ENCODE measurements at regions not wholly inside any gene's neighbourhood (a gene's known extent, or its start where the extent isn't known, plus 50 kb on each side); places are given as distances from the start of the nearest gene placed in this dataset.

DNA sequence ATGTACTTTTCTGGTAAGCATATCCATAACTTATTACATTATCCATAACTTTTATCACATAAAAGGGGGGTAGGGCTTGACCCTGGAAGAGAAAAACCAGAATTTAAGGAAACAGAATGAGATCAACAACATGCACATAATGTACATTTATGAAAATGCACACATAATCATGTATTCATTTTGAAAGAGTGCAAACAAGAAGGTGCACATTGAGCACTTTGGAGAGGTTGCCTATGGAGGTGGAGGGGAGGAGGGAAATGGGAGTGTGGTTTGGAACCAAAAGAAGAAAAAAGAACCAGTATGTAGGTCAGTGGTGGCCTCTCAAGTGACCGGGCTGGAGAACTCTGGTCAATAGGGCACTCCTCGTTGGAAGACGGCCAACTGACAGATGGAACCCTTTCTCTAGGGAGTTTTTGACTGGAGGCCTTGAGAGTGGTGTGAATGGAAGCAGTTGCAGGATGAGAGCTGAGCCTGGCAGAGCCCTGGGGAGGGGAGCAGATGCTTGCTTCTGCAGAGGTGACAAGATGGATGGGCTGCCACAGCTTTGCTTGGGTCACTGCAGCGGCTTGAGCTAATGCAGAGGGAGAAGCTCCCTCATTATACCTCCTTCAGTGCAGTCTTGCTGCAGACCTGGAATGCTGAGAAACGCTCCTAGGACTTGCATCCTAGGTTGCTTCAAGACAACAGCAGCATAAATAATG is 192.7 kb downstream of the SEC23IP start:
- TF ChIP-seq, protein P1, sequence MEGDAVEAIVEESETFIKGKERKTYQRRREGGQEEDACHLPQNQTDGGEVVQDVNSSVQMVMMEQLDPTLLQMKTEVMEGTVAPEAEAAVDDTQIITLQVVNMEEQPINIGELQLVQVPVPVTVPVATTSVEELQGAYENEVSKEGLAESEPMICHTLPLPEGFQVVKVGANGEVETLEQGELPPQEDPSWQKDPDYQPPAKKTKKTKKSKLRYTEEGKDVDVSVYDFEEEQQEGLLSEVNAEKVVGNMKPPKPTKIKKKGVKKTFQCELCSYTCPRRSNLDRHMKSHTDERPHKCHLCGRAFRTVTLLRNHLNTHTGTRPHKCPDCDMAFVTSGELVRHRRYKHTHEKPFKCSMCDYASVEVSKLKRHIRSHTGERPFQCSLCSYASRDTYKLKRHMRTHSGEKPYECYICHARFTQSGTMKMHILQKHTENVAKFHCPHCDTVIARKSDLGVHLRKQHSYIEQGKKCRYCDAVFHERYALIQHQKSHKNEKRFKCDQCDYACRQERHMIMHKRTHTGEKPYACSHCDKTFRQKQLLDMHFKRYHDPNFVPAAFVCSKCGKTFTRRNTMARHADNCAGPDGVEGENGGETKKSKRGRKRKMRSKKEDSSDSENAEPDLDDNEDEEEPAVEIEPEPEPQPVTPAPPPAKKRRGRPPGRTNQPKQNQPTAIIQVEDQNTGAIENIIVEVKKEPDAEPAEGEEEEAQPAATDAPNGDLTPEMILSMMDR (IDR thresholded peaks at IDR 0.05) = no peak
- TF ChIP-seq, protein P2, sequence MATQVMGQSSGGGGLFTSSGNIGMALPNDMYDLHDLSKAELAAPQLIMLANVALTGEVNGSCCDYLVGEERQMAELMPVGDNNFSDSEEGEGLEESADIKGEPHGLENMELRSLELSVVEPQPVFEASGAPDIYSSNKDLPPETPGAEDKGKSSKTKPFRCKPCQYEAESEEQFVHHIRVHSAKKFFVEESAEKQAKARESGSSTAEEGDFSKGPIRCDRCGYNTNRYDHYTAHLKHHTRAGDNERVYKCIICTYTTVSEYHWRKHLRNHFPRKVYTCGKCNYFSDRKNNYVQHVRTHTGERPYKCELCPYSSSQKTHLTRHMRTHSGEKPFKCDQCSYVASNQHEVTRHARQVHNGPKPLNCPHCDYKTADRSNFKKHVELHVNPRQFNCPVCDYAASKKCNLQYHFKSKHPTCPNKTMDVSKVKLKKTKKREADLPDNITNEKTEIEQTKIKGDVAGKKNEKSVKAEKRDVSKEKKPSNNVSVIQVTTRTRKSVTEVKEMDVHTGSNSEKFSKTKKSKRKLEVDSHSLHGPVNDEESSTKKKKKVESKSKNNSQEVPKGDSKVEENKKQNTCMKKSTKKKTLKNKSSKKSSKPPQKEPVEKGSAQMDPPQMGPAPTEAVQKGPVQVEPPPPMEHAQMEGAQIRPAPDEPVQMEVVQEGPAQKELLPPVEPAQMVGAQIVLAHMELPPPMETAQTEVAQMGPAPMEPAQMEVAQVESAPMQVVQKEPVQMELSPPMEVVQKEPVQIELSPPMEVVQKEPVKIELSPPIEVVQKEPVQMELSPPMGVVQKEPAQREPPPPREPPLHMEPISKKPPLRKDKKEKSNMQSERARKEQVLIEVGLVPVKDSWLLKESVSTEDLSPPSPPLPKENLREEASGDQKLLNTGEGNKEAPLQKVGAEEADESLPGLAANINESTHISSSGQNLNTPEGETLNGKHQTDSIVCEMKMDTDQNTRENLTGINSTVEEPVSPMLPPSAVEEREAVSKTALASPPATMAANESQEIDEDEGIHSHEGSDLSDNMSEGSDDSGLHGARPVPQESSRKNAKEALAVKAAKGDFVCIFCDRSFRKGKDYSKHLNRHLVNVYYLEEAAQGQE (IDR thresholded peaks at IDR 0.05; ENCODE audit: insufficient read depth in 1 of 2, low read depth in 2 of 2, low read length in 1 of 2) = no peak
- TF ChIP-seq POLR2AphosphoS5 (IDR thresholded peaks at IDR 0.05; ENCODE audit: low read depth, low read length) (no peak), TCF7L2 (IDR thresholded peaks at IDR 0.05; ENCODE audit: low read depth, low read length) (no peak), SIN3A (IDR thresholded peaks at IDR 0.05; ENCODE audit: borderline replicate concordance, insufficient read depth, low read depth, low read length) (no peak)
